ENCODE measurements at regions not wholly inside any gene's neighbourhood (a gene's known extent, or its start where the extent isn't known, plus 50 kb on each side); places are given as distances from the start of the nearest gene placed in this dataset.

- FAIRE-seq (no peak), DNase-seq (ENCODE audit: low read depth, low spot score) (no peak)
- CTCF ChIA-PET, result no interaction called here
- H4K20me1 ChIP-seq (replicated peaks; ENCODE audit: control insufficient read depth, extremely low read depth, insufficient read depth, low read length), result no peaks in the 10 kb centered on the region
- intact Hi-C loops (cut with micrococcal nuclease) (no loop called here), dilution Hi-C loops (cut with MboI; ENCODE audit: extremely low pct_ligation_motif_present, low sequenced_read_pairs) (no loop called here)
- no peak overlapping the region for H2AFZ ChIP-seq (ENCODE audit: low read depth, low read length)
- POLR2A ChIA-PET, result no interaction called here
- H3K27me3 ChIP-seq (ENCODE audit: control insufficient read depth in 2 of 2, insufficient read depth in 2 of 2, low read length in 2 of 2), result no peaks in the 10 kb centered on the region
- no peak overlapping the region for H3K9ac ChIP-seq (replicated peaks; ENCODE audit: extremely low read depth, insufficient read depth, low read length)
- H3K79me2 ChIP-seq (ENCODE audit: control insufficient read depth, insufficient read depth, low read length), result no peaks in the 10 kb centered on the region
- H3K27ac ChIP-seq (ENCODE audit: insufficient read depth, low read depth, low read length), result no peak overlapping the region
- no peak for TF ChIP-seq MYC (IDR thresholded peaks at IDR 0.05; ENCODE audit: low read depth, low read length)
- no peak for TF ChIP-seq EZH2 (IDR thresholded peaks at IDR 0.05; ENCODE audit: borderline replicate concordance, low read depth, low read length, severe bottlenecking)
- TF ChIP-seq MAX (IDR thresholded peaks at IDR 0.05; ENCODE audit: insufficient read depth, insufficient read length), result no peak
- TF ChIP-seq GATA2 (IDR thresholded peaks at IDR 0.05; ENCODE audit: insufficient read depth, insufficient read length, low read depth, low read length), result no peak
- no peak for TF ChIP-seq POLR2A (IDR thresholded peaks at IDR 0.05; ENCODE audit: low read depth, low read length)
- TF ChIP-seq POLR2AphosphoS5 (IDR thresholded peaks at IDR 0.05; ENCODE audit: insufficient read depth, low read depth, low read length), result no peak
- TF ChIP-seq CTCF (IDR thresholded peaks at IDR 0.05; ENCODE audit: extremely low read depth in 1 of 2, insufficient read depth in 1 of 2, low read depth in 1 of 2, low read length in 2 of 2), result no peak
- TF ChIP-seq JUN (IDR thresholded peaks at IDR 0.05; ENCODE audit: borderline replicate concordance, insufficient read depth, insufficient read length, low read depth), result no peak
- TF ChIP-seq FOS (IDR thresholded peaks at IDR 0.05; ENCODE audit: borderline replicate concordance, insufficient read depth, low read length), result no peak
- H3K9me3 ChIP-seq (replicated peaks; ENCODE audit: control insufficient read depth, insufficient read depth, low read length), result peaks cover 4% of the 10 kb centered on the region
- H3K36me3 ChIP-seq (ENCODE audit: control insufficient read depth in 2 of 2, extremely low read depth in 1 of 2, insufficient read depth in 2 of 2, low read length in 2 of 2), result no peaks in the 10 kb centered on the region
- no peak overlapping the region for H3K4me2 ChIP-seq (ENCODE audit: insufficient read depth, low read length)
- no peaks in the 10 kb centered on the region for H3K9me1 ChIP-seq (replicated peaks; ENCODE audit: control insufficient read depth, extremely low read depth, insufficient read depth, low read length)
- H3K4me3 ChIP-seq (replicated peaks in 1 of 3; ENCODE audit: insufficient read depth in 1 of 3, low read depth in 1 of 3, low read length in 3 of 3), result no peak overlapping the region
- BruUV-seq (replicated peaks), result no TSS peak
- H3K4me1 ChIP-seq (ENCODE audit: control insufficient read depth, extremely low read depth, insufficient read depth, low read length), result no peaks in the 10 kb centered on the region
These were observed 659.2 kb upstream of the AADAT start for GRCh38 chr4:170748975-170749374.
